Fibroblast of pulmonary artery (primary cell): ENCODE measurements at regions not wholly inside any gene's neighbourhood (a gene's known extent, or its start where the extent isn't known, plus 50 kb on each side); places are given as distances from the start of the nearest gene placed in this dataset.

Source experiments
- DNase-seq: peaks from one replicate; pipeline ENCODE4 v3.0.0-alpha.2; 2010; ENCODE audit warnings: low read depth
- H3K4me3 ChIP-seq: replicated peaks from 2 replicates; pipeline ENCODE4 v1.5.1; 2011; ENCODE audit warnings: low read depth, mild to moderate bottlenecking, control low read depth, low read length, moderate library complexity
- CTCF ChIP-seq: IDR thresholded peaks from 2 replicates; pipeline ENCODE4 v1.5.1; 2011; ENCODE audit warnings: mild to moderate bottlenecking, control low read depth, low read length, inconsistent platforms; ENCODE audit errors: missing control alignments

- no peak for DNase-seq
- no peak overlapping the region for H3K4me3 ChIP-seq
- no peak for TF ChIP-seq CTCF
Measured at GRCh38 chr20:53699085-53699674, 105.5 kb upstream of the ZNF217 start.

- H3K4me3 ChIP-seq, result no peak overlapping the region
- no peak for TF ChIP-seq CTCF
- DNase-seq, result no peak
Measured at GRCh38 chr20:53698371-53698978, 104.8 kb upstream of the ZNF217 start.

- no peak for DNase-seq
- H3K4me3 ChIP-seq, result no peak overlapping the region
- TF ChIP-seq CTCF, result no peak
Measured at GRCh38 chr20:53695797-53696527, 102.3 kb upstream of the ZNF217 start.

GRCh38 chr20:53693262-53693871 lies 99.7 kb upstream of the ZNF217 start:
- no peak overlapping the region for H3K4me3 ChIP-seq
- no peak for TF ChIP-seq CTCF
- DNase-seq, result no peak

- peak; percentile 86 for DNase-seq
- TF ChIP-seq CTCF, result no peak
Measured at GRCh38 chr20:53692465-53693067, 98.9 kb upstream of the ZNF217 start.

GRCh38 chr20:53691811-53692192 lies 98.2 kb upstream of the ZNF217 start:
- H3K4me3 ChIP-seq, result no peak overlapping the region
- no peak for DNase-seq
- TF ChIP-seq CTCF, result no peak

More at GRCh38 chr20:53692465-53693067, 98.9 kb upstream of the ZNF217 start:
- no peak overlapping the region for H3K4me3 ChIP-seq
